Activated CD4-positive, alpha-beta T cell treated with anti-CD3 and anti-CD28 coated beads for 4 hours (primary cell): ENCODE measurements at regions not wholly inside any gene's neighbourhood (a gene's known extent, or its start where the extent isn't known, plus 50 kb on each side); places are given as distances from the start of the nearest gene placed in this dataset.

Source experiments
- DNase-seq, 2 donors: peaks; one replicate each; pipeline ENCODE4 v3.0.0-alpha.2; 2020

- DNase-seq = no peak
Measured at GRCh38 chr6:102679865-102680264, 1286.4 kb downstream of the GRIK2 start.

GRCh38 chr6:102677225-102677624, 1283.7 kb downstream of the GRIK2 start:
- DNase-seq = no peak

GRCh38 chr6:102670735-102671134, 1277.2 kb downstream of the GRIK2 start:
- no peak for DNase-seq

- DNase-seq = no peak
Measured at GRCh38 chr6:102662851-102663250, 1269.3 kb downstream of the GRIK2 start.

- no peak for DNase-seq
Measured at GRCh38 chr6:102660303-102660702, 1266.8 kb downstream of the GRIK2 start.

GRCh38 chr6:102655823-102656222, 1262.3 kb downstream of the GRIK2 start:
- no peak for DNase-seq

- DNase-seq = no peak
Measured at GRCh38 chr6:102641426-102641825, 1247.9 kb downstream of the GRIK2 start.

GRCh38 chr6:102631921-102632320, 1238.4 kb downstream of the GRIK2 start:
- no peak for DNase-seq

- DNase-seq = no peak
Measured at GRCh38 chr6:102623201-102623600, 1229.7 kb downstream of the GRIK2 start.

GRCh38 chr6:102619585-102619984, 1226.1 kb downstream of the GRIK2 start:
- no peak for DNase-seq

- no peak for DNase-seq
Measured at GRCh38 chr6:102582569-102582968, 1189.1 kb downstream of the GRIK2 start.

- no peak for DNase-seq
Measured at GRCh38 chr6:102581378-102582124, 1188.0 kb downstream of the GRIK2 start.

- DNase-seq = no peak
Measured at GRCh38 chr6:102571236-102571908, 1177.9 kb downstream of the GRIK2 start.

GRCh38 chr6:102562713-102563112, 1169.2 kb downstream of the GRIK2 start:
- DNase-seq = no peak

GRCh38 chr6:102553214-102553613, 1159.7 kb downstream of the GRIK2 start:
- no peak for DNase-seq

GRCh38 chr6:102549221-102549874, 1155.8 kb downstream of the GRIK2 start:
- no peak for DNase-seq

- DNase-seq = no peak
Measured at GRCh38 chr6:102525336-102525735, 1131.8 kb downstream of the GRIK2 start.

GRCh38 chr6:102520966-102521365, 1127.5 kb downstream of the GRIK2 start:
- DNase-seq = no peak

- no peak for DNase-seq
Measured at GRCh38 chr6:102517506-102517905, 1124.0 kb downstream of the GRIK2 start.

GRCh38 chr6:102501615-102502014, 1108.1 kb downstream of the GRIK2 start:
- DNase-seq = no peak

GRCh38 chr6:102494808-102495207, 1101.3 kb downstream of the GRIK2 start:
- DNase-seq = no peak

GRCh38 chr6:102493485-102493884, 1100.0 kb downstream of the GRIK2 start:
- DNase-seq = no peak

GRCh38 chr6:102488729-102489128, 1095.2 kb downstream of the GRIK2 start:
- no peak for DNase-seq

GRCh38 chr6:102485480-102485879, 1092.0 kb downstream of the GRIK2 start:
- no peak for DNase-seq
